ENCODE measurements at regions not wholly inside any gene's neighbourhood (a gene's known extent, or its start where the extent isn't known, plus 50 kb on each side); places are given as distances from the start of the nearest gene placed in this dataset.

DNA sequence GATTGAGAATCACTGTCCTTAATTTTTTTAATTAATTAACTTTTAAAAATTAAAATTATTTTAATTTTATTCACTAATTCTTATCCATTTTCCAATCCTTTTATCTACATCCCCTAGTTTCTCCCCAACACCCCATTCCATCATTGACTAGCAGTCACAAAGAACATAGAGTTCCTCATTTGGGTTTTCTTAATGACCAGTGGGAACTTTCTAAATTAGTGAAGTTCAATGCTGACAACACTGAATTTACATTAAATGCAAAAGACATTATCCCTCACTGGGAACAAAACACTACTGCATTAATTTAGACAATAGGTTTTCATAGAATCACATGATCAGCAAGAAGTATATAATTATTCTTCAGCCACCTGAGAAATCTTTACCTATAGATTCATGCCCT is 80.6 kb upstream of the GLS start:
- H3K9me3 Mint-ChIP-seq: no peaks in the 10 kb centered on the region
- Histone ChIP-seq H4K20me1 (replicated peaks; ENCODE audit: insufficient read depth) (no peaks in the 10 kb centered on the region), H3F3A (replicated peaks; ENCODE audit: low read depth) (no peaks in the 10 kb centered on the region), H3K36me3 (ENCODE audit: insufficient read depth) (no peaks in the 10 kb centered on the region), H2AFZ (no peak overlapping the region), H3K27me3 (ENCODE audit: insufficient read depth) (no peaks in the 10 kb centered on the region), H3K27ac (ENCODE audit: low read depth) (no peak overlapping the region), H3K4me1 (ENCODE audit: insufficient read depth) (peaks cover 47% of the 10 kb centered on the region), H3K4me2 (peak overlapping the region; percentile 30), H3K9me2 (ENCODE audit: insufficient read depth) (no peaks in the 10 kb centered on the region), H3K4me3 (no peak overlapping the region), H3K79me2 (replicated peaks; ENCODE audit: insufficient read depth) (no peaks in the 10 kb centered on the region)
- TF ChIP-seq POLR2AphosphoS5 (IDR thresholded peaks at IDR 0.05; ENCODE audit: low read depth): no peak
- no peak for TF ChIP-seq EZH2 (IDR thresholded peaks at IDR 0.05; ENCODE audit: low read depth, unreplicated experiment)
- TF ChIP-seq STAT1 (IDR thresholded peaks at IDR 0.05; ENCODE audit: unreplicated experiment): no peak
- TF ChIP-seq ETS1 (IDR thresholded peaks at IDR 0.05): no peak
- TF ChIP-seq, protein P1, sequence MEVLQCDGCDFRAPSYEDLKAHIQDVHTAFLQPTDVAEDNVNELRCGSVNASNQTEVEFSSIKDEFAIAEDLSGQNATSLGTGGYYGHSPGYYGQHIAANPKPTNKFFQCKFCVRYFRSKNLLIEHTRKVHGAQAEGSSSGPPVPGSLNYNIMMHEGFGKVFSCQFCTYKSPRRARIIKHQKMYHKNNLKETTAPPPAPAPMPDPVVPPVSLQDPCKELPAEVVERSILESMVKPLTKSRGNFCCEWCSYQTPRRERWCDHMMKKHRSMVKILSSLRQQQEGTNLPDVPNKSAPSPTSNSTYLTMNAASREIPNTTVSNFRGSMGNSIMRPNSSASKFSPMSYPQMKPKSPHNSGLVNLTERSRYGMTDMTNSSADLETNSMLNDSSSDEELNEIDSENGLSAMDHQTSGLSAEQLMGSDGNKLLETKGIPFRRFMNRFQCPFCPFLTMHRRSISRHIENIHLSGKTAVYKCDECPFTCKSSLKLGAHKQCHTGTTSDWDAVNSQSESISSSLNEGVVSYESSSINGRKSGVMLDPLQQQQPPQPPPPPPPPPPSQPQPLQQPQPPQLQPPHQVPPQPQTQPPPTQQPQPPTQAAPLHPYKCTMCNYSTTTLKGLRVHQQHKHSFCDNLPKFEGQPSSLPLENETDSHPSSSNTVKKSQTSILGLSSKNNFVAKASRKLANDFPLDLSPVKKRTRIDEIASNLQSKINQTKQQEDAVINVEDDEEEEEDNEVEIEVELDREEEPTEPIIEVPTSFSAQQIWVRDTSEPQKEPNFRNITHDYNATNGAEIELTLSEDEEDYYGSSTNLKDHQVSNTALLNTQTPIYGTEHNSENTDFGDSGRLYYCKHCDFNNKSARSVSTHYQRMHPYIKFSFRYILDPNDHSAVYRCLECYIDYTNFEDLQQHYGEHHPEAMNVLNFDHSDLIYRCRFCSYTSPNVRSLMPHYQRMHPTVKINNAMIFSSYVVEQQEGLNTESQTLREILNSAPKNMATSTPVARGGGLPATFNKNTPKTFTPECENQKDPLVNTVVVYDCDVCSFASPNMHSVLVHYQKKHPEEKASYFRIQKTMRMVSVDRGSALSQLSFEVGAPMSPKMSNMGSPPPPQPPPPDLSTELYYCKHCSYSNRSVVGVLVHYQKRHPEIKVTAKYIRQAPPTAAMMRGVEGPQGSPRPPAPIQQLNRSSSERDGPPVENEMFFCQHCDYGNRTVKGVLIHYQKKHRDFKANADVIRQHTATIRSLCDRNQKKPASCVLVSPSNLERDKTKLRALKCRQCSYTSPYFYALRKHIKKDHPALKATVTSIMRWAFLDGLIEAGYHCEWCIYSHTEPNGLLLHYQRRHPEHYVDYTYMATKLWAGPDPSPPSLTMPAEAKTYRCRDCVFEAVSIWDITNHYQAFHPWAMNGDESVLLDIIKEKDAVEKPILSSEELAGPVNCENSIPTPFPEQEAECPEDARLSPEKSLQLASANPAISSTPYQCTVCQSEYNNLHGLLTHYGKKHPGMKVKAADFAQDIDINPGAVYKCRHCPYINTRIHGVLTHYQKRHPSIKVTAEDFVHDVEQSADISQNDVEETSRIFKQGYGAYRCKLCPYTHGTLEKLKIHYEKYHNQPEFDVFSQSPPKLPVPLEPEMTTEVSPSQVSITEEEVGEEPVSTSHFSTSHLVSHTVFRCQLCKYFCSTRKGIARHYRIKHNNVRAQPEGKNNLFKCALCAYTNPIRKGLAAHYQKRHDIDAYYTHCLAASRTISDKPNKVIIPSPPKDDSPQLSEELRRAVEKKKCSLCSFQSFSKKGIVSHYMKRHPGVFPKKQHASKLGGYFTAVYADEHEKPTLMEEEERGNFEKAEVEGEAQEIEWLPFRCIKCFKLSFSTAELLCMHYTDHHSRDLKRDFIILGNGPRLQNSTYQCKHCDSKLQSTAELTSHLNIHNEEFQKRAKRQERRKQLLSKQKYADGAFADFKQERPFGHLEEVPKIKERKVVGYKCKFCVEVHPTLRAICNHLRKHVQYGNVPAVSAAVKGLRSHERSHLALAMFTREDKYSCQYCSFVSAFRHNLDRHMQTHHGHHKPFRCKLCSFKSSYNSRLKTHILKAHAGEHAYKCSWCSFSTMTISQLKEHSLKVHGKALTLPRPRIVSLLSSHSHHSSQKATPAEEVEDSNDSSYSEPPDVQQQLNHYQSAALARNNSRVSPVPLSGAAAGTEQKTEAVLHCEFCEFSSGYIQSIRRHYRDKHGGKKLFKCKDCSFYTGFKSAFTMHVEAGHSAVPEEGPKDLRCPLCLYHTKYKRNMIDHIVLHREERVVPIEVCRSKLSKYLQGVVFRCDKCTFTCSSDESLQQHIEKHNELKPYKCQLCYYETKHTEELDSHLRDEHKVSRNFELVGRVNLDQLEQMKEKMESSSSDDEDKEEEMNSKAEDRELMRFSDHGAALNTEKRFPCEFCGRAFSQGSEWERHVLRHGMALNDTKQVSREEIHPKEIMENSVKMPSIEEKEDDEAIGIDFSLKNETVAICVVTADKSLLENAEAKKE (CRISPR knock-in tag; IDR thresholded peaks at IDR 0.05): no peak
- no peak for TF ChIP-seq ZNF114 (CRISPR knock-in tag; IDR thresholded peaks at IDR 0.05)
- no peak for TF ChIP-seq NANOG (IDR thresholded peaks at IDR 0.05; ENCODE audit: borderline replicate concordance)
- no peak for ATAC-seq
- peak overlapping the region; percentile 73; the same call in 1 of the 2 replicates for H3K27ac Mint-ChIP-seq
- H3K4me3 Mint-ChIP-seq: no peak overlapping the region
- H3K36me3 Mint-ChIP-seq (ENCODE audit: low read depth): no peaks in the 10 kb centered on the region
- H3K27me3 Mint-ChIP-seq (ENCODE audit: insufficient read depth, low read depth, poor library complexity): peaks cover 4% of the 10 kb centered on the region
- DNase-seq (ENCODE audit: low spot score): no peak
- peaks cover 36% of the 10 kb centered on the region for H3K4me1 Mint-ChIP-seq

Measured in GM23338 (cell line).